ENCODE measurements at regions not wholly inside any gene's neighbourhood (a gene's known extent, or its start where the extent isn't known, plus 50 kb on each side); places are given as distances from the start of the nearest gene placed in this dataset.

DNA sequence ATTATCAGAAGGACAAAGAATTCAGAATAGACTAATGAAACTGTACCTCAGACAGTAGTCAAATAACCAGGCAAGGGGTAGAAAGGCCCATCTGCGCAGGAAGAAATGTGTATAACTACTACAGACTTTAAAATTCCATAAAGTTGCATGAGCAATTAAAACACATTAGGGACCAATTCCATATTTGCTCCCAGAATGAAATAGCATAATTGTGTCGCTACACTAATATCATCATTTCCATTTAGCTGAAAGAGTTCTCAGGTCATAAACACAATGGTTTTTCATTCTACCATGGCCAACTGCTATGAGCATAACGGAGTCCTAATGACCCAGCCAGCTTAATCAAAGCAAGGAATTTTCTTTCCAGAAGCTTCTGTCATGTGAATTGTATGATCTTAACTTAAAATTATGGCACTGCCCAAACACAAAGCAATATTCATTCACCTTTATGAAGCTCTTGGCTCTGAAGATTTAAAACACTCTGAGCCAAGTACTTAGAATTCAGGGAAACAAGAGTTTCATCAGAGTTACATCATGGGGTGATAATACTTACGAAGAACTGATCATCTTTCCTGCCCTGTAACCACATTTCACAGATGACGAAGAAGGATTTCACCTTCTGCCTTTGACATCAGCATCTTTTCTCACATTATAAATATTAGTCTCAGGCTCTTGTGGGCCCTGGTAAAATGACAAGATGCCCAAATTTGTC lies 98.1 kb upstream of the DOCK1 start:
- no peak overlapping the region for H3K4me3 ChIP-seq (ENCODE audit: low read length in 3 of 3)
- TF ChIP-seq, protein P1, sequence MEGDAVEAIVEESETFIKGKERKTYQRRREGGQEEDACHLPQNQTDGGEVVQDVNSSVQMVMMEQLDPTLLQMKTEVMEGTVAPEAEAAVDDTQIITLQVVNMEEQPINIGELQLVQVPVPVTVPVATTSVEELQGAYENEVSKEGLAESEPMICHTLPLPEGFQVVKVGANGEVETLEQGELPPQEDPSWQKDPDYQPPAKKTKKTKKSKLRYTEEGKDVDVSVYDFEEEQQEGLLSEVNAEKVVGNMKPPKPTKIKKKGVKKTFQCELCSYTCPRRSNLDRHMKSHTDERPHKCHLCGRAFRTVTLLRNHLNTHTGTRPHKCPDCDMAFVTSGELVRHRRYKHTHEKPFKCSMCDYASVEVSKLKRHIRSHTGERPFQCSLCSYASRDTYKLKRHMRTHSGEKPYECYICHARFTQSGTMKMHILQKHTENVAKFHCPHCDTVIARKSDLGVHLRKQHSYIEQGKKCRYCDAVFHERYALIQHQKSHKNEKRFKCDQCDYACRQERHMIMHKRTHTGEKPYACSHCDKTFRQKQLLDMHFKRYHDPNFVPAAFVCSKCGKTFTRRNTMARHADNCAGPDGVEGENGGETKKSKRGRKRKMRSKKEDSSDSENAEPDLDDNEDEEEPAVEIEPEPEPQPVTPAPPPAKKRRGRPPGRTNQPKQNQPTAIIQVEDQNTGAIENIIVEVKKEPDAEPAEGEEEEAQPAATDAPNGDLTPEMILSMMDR (IDR thresholded peaks at IDR 0.05; ENCODE audit: borderline replicate concordance, extremely low read depth, insufficient read depth), result no peak
- no peak for FAIRE-seq
- no peaks in the 10 kb centered on the region for H3K4me1 ChIP-seq (ENCODE audit: control insufficient read depth in 2 of 3, insufficient read depth in 2 of 3, low read depth in 1 of 3, low read length in 3 of 3)
- H3K36me3 ChIP-seq (ENCODE audit: control insufficient read depth in 2 of 3, insufficient read depth in 3 of 3, low read length in 3 of 3), result no peaks in the 10 kb centered on the region
- H3K9me3 ChIP-seq (ENCODE audit: control insufficient read depth in 2 of 3, insufficient read depth in 1 of 3, low read length in 3 of 3), result no peaks in the 10 kb centered on the region
- no peaks in the 10 kb centered on the region for H3K27me3 ChIP-seq (ENCODE audit: control insufficient read depth, insufficient read depth, low read length)
- H3K27ac ChIP-seq (ENCODE audit: low read depth in 2 of 2, low read length in 2 of 2), result no peak overlapping the region
- H3K9ac ChIP-seq (ENCODE audit: low read length in 3 of 3), result no peak overlapping the region
- DNase-seq, result no peak
- intact Hi-C loops (cut with DNase I), result no loop called here

DNA sequence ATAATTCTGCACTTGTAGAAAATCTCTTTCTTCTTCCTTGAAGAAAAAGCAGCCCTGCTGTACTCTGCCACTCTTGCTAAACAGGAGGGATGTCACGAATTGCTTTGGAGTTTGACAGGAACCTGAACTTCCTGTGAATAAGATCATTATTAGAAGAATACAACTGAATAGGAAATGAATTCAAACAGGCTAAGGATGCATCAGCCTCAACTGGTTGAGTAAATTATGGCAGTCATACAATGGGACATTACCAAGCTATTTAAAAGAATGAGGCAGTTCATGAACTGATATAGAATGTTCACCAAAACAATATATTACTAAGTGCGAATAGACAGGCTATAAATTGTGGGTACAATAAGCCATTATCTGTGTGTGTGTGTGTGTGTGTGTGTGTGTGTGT lies 97.1 kb upstream of the DOCK1 start:
- H3K27me3 ChIP-seq (ENCODE audit: control insufficient read depth, insufficient read depth, low read length), result no peaks in the 10 kb centered on the region
- DNase-seq, result no peak
- FAIRE-seq, result no peak
- TF ChIP-seq, protein P1 (IDR thresholded peaks at IDR 0.05; ENCODE audit: borderline replicate concordance, extremely low read depth, insufficient read depth), result no peak
- H3K36me3 ChIP-seq (ENCODE audit: control insufficient read depth in 2 of 3, insufficient read depth in 3 of 3, low read length in 3 of 3), result no peaks in the 10 kb centered on the region
- H3K4me3 ChIP-seq (ENCODE audit: low read length in 3 of 3), result no peak overlapping the region
- H3K9ac ChIP-seq (ENCODE audit: low read length in 3 of 3), result no peak overlapping the region
- H3K4me1 ChIP-seq (ENCODE audit: control insufficient read depth in 2 of 3, insufficient read depth in 2 of 3, low read depth in 1 of 3, low read length in 3 of 3), result no peaks in the 10 kb centered on the region
- intact Hi-C loops (cut with DNase I), result no loop called here
- H3K27ac ChIP-seq (ENCODE audit: low read depth in 2 of 2, low read length in 2 of 2), result no peak overlapping the region
- H3K9me3 ChIP-seq (ENCODE audit: control insufficient read depth in 2 of 3, insufficient read depth in 1 of 3, low read length in 3 of 3), result no peaks in the 10 kb centered on the region

DNA sequence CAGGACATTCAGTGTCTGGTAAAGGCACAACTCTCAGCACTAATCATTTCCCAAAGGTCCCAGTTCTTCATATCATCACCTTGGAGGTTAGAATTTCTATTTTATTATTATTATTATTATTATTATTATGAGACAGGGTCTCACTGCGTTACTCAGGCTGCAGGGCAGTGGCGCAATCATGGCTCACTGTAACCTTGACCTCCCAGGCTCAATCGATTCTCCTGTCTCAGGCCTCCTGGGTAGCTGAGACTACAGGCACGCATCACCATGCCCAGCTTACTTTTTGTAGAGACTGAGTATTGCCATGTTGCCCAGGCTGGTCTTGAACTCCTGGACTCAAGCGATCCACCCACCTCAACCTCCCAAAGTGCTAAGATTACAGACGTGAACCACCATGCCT lies 91.8 kb upstream of the DOCK1 start:
- no peak overlapping the region for H3K9ac ChIP-seq (ENCODE audit: low read length in 3 of 3)
- H3K27ac ChIP-seq (ENCODE audit: low read depth in 2 of 2, low read length in 2 of 2), result no peak overlapping the region
- H3K27me3 ChIP-seq (ENCODE audit: control insufficient read depth, insufficient read depth, low read length), result no peaks in the 10 kb centered on the region
- intact Hi-C loops (cut with DNase I), result no loop called here
- TF ChIP-seq, protein P1 (IDR thresholded peaks at IDR 0.05; ENCODE audit: borderline replicate concordance, extremely low read depth, insufficient read depth), result no peak
- H3K4me3 ChIP-seq (ENCODE audit: low read length in 3 of 3), result no peak overlapping the region
- no peaks in the 10 kb centered on the region for H3K9me3 ChIP-seq (ENCODE audit: control insufficient read depth in 2 of 3, insufficient read depth in 1 of 3, low read length in 3 of 3)
- no peak for FAIRE-seq
- H3K36me3 ChIP-seq (ENCODE audit: control insufficient read depth in 2 of 3, insufficient read depth in 3 of 3, low read length in 3 of 3), result no peaks in the 10 kb centered on the region
- DNase-seq, result no peak
- no peaks in the 10 kb centered on the region for H3K4me1 ChIP-seq (ENCODE audit: control insufficient read depth in 2 of 3, insufficient read depth in 2 of 3, low read depth in 1 of 3, low read length in 3 of 3)

DNA sequence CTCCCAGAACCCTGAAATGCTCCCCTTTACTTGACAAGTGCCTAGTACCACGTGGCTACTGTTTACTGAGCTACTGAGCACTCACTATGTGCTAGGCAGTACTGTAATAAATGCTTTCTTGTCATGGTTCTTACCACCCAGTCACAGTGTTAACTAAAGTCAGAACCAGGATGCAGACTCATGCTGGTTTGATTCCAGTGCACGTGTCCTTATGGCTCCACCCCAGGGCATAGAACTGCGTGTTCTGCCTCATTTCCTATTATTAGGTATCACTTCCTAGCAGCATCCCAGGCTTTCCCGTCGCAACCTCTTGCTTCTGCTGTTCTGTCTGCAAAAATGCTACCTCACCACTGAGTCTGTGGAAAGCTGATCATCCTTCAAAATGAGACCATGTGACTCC lies 71.7 kb upstream of the DOCK1 start:
- peaks cover 0 to 5% (median 4%) of the 10 kb centered on the region in 3 donors for H3K4me1 ChIP-seq (ENCODE audit: control insufficient read depth in 2 of 3, insufficient read depth in 2 of 3, low read depth in 1 of 3, low read length in 3 of 3)
- H3K4me3 ChIP-seq (ENCODE audit: low read length in 3 of 3), result no peak overlapping the region
- no peaks in the 10 kb centered on the region for H3K27me3 ChIP-seq (ENCODE audit: control insufficient read depth, insufficient read depth, low read length)
- TF ChIP-seq, protein P1 (IDR thresholded peaks at IDR 0.05; ENCODE audit: borderline replicate concordance, extremely low read depth, insufficient read depth), result no peak
- no peak overlapping the region for H3K27ac ChIP-seq (ENCODE audit: low read depth in 2 of 2, low read length in 2 of 2)
- intact Hi-C loops (cut with DNase I), result no loop called here
- H3K36me3 ChIP-seq (ENCODE audit: control insufficient read depth in 2 of 3, insufficient read depth in 3 of 3, low read length in 3 of 3), result no peaks in the 10 kb centered on the region
- DNase-seq, result no peak
- H3K9ac ChIP-seq (ENCODE audit: low read length in 3 of 3), result no peak overlapping the region
- FAIRE-seq, result no peak
- H3K9me3 ChIP-seq (ENCODE audit: control insufficient read depth in 2 of 3, insufficient read depth in 1 of 3, low read length in 3 of 3), result no peaks in the 10 kb centered on the region
